ENCODE measurements at regions not wholly inside any gene's neighbourhood (a gene's known extent, or its start where the extent isn't known, plus 50 kb on each side); places are given as distances from the start of the nearest gene placed in this dataset.

DNA sequence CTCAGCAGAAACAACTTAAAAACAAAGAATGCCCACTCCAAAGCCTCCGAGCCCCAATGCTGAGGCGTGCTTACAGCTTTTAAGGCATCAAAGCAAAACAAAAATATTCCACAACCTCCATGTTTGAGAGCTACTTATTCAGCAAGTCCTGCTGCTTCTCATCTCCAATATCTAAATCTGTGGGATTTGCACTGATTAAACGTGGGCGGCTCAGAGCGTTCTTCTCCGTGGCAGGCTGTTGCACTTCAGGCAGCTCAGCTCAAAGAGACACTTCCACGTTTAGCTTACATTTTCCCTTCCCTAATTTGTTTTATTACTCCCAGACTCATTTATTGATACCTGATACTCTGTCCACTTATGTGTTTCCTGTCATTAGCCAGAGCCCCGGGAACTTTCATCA, 282.6 kb upstream of the MCTP2 start:
- DNase-seq, result no peak
- H3K9ac ChIP-seq (ENCODE audit: low read depth in 2 of 2, low read length in 2 of 2), result no peak overlapping the region
- no peaks in the 10 kb centered on the region for H3K36me3 ChIP-seq
- no peaks in the 10 kb centered on the region for H3K27me3 ChIP-seq
- no peaks in the 10 kb centered on the region for H3K4me1 ChIP-seq
- no peak overlapping the region for H3K27ac ChIP-seq
- no peaks in the 10 kb centered on the region for H3K9me3 ChIP-seq
- TF ChIP-seq, protein P1, sequence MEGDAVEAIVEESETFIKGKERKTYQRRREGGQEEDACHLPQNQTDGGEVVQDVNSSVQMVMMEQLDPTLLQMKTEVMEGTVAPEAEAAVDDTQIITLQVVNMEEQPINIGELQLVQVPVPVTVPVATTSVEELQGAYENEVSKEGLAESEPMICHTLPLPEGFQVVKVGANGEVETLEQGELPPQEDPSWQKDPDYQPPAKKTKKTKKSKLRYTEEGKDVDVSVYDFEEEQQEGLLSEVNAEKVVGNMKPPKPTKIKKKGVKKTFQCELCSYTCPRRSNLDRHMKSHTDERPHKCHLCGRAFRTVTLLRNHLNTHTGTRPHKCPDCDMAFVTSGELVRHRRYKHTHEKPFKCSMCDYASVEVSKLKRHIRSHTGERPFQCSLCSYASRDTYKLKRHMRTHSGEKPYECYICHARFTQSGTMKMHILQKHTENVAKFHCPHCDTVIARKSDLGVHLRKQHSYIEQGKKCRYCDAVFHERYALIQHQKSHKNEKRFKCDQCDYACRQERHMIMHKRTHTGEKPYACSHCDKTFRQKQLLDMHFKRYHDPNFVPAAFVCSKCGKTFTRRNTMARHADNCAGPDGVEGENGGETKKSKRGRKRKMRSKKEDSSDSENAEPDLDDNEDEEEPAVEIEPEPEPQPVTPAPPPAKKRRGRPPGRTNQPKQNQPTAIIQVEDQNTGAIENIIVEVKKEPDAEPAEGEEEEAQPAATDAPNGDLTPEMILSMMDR (IDR thresholded peaks at IDR 0.05), result no peak
- intact Hi-C loops (cut with DNase I), result loop anchor here (10.0 kb wide), 1 partner anchor 64 kb away; no protein-coding TSS in a partner anchor
- no peak overlapping the region for H3K4me3 ChIP-seq

DNA sequence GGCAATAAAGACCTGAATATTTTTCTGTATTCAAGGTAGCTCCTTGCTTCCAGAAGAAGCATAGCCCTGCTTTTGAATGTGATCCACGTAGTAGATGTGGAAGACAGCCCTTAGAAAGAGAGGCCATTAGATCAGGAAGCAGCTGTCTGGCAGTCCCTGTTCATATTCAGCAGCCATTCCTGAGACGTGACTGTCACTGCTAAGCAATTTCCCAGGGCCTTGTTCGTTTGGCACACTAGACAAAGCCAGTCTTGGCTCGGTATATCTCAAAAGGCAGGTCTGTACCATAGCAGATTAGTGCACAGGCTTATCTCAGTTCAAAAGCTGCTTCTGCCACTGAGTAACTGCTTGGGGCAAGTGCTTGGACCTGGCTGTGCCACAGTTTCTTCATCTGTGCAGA, 287.8 kb upstream of the MCTP2 start:
- no peak overlapping the region for H3K4me3 ChIP-seq
- TF ChIP-seq, protein P1 (IDR thresholded peaks at IDR 0.05), result no peak
- no peaks in the 10 kb centered on the region for H3K36me3 ChIP-seq
- no peaks in the 10 kb centered on the region for H3K9me3 ChIP-seq
- H3K4me1 ChIP-seq, result no peaks in the 10 kb centered on the region
- H3K27ac ChIP-seq, result no peak overlapping the region
- H3K9ac ChIP-seq (ENCODE audit: low read depth in 2 of 2, low read length in 2 of 2), result no peak overlapping the region
- no peaks in the 10 kb centered on the region for H3K27me3 ChIP-seq
- DNase-seq, result no peak
- intact Hi-C loops (cut with DNase I), result loop anchor here (10.0 kb wide), 1 partner anchor 59 kb away; no protein-coding TSS in a partner anchor

- intact Hi-C loops (cut with DNase I), result loop anchor here (10.0 kb wide), 1 partner anchor 57 kb away; no protein-coding TSS in a partner anchor
- no peak for DNase-seq
- Histone ChIP-seq H3K9ac (ENCODE audit: low read depth in 2 of 2, low read length in 2 of 2) (no peak overlapping the region), H3K4me1 (no peaks in the 10 kb centered on the region), H3K4me3 (no peak overlapping the region), H3K9me3 (no peaks in the 10 kb centered on the region), H3K36me3 (no peaks in the 10 kb centered on the region), H3K27me3 (no peaks in the 10 kb centered on the region), H3K27ac (no peak overlapping the region)
- TF ChIP-seq, protein P1 (IDR thresholded peaks at IDR 0.05), result no peak
Observed at GRCh38 chr15:93942269-93942694, 289.1 kb upstream of the MCTP2 start.

GRCh38 chr15:93941697-93942096, 289.7 kb upstream of the MCTP2 start:
- intact Hi-C loops (cut with DNase I), result loop anchor here (10.0 kb wide), 1 partner anchor 57 kb away; no protein-coding TSS in a partner anchor
- no peak overlapping the region for H3K9ac ChIP-seq (ENCODE audit: low read depth in 2 of 2, low read length in 2 of 2)

GRCh38 chr15:93940226-93940625, 291.1 kb upstream of the MCTP2 start:
- DNase-seq, result no peak
- no peaks in the 10 kb centered on the region for H3K27me3 ChIP-seq
- TF ChIP-seq, protein P1 (IDR thresholded peaks at IDR 0.05), result no peak
- no peaks in the 10 kb centered on the region for H3K36me3 ChIP-seq
- intact Hi-C loops (cut with DNase I), result loop anchor here (10.0 kb wide), 1 partner anchor 55 kb away; no protein-coding TSS in a partner anchor
- no peak overlapping the region for H3K9ac ChIP-seq (ENCODE audit: low read depth in 2 of 2, low read length in 2 of 2)
- no peaks in the 10 kb centered on the region for H3K9me3 ChIP-seq
- H3K27ac ChIP-seq, result no peak overlapping the region
- no peaks in the 10 kb centered on the region for H3K4me1 ChIP-seq
- no peak overlapping the region for H3K4me3 ChIP-seq

More at GRCh38 chr15:93941697-93942096, 289.7 kb upstream of the MCTP2 start:
- no peak overlapping the region for H3K27ac ChIP-seq
- H3K36me3 ChIP-seq, result no peaks in the 10 kb centered on the region
- no peaks in the 10 kb centered on the region for H3K9me3 ChIP-seq
- H3K27me3 ChIP-seq, result no peaks in the 10 kb centered on the region
- H3K4me1 ChIP-seq, result no peaks in the 10 kb centered on the region
- TF ChIP-seq, protein P1 (IDR thresholded peaks at IDR 0.05), result no peak
- no peak for DNase-seq
- no peak overlapping the region for H3K4me3 ChIP-seq
